Erythroblast (primary cell): ENCODE measurements at regions not wholly inside any gene's neighbourhood (a gene's known extent, or its start where the extent isn't known, plus 50 kb on each side); places are given as distances from the start of the nearest gene placed in this dataset.

Experiments
- GATA1 ChIP-seq: IDR thresholded peaks from 2 replicates; pipeline ENCODE4 v1.6.1; 2011; ENCODE audit warnings: low read depth, mild to moderate bottlenecking, control low read depth, low read length, moderate library complexity
- POLR2A ChIP-seq: IDR thresholded peaks from 2 replicates; pipeline ENCODE4 v1.6.1; 2011; ENCODE audit warnings: mild to moderate bottlenecking, low read length

DNA sequence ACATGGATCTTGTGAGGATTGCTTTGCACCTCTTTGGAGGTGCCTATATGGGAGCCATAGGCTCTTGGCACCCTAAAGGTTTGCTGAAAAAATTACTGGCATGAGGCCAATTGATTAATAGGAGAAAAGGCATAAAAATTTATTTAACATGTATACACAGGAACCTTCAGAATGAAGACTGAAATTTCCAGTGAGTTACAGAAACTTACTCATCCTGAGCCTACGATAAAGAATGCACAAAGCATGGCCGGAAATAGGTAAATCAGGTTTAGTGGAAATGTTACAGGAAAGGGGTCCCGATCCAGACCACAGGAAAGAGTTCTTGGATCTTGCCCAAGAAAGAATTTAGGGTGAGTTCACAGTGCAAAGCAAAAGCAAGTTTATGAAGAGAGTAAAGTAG is 625.3 kb downstream of the MMUT start:
- TF ChIP-seq POLR2A (no peak), GATA1 (no peak)
